ENCODE measurements at regions not wholly inside any gene's neighbourhood (a gene's known extent, or its start where the extent isn't known, plus 50 kb on each side); places are given as distances from the start of the nearest gene placed in this dataset.

- no peak for ATAC-seq
- peak overlapping the region; percentile 81 for H3K27ac Mint-ChIP-seq
Observed at GRCh38 chr14:71529848-71530247, 402.4 kb upstream of the RGS6 start.

More at GRCh38 chr14:71529848-71530247, 402.4 kb upstream of the RGS6 start:
- CTCF ChIA-PET: no interaction called here
- H3K4me1 Mint-ChIP-seq: peaks cover 29% of the 10 kb centered on the region
- H3K9me3 Mint-ChIP-seq: no peaks in the 10 kb centered on the region
- POLR2A ChIA-PET: no interaction called here
- no peak overlapping the region for H3K4me3 Mint-ChIP-seq
- peaks cover 13% of the 10 kb centered on the region for H3K36me3 Mint-ChIP-seq
- no peaks in the 10 kb centered on the region for H3K27me3 Mint-ChIP-seq (ENCODE audit: low read depth)
- no peak for DNase-seq (ENCODE audit: low spot score)
- no peak for TF ChIP-seq ZNF416 (CRISPR knock-in tag; IDR thresholded peaks at IDR 0.05)
- no peak for TF ChIP-seq CBFB (CRISPR knock-in tag; IDR thresholded peaks at IDR 0.05; ENCODE audit: low read depth)
- TF ChIP-seq PRDM15 (CRISPR knock-in tag; IDR thresholded peaks at IDR 0.05): no peak
- TF ChIP-seq ATF6 (CRISPR knock-in tag; IDR thresholded peaks at IDR 0.05): no peak
- no peak for TF ChIP-seq USF2 (CRISPR knock-in tag; IDR thresholded peaks at IDR 0.05)
- TF ChIP-seq USF1 (CRISPR knock-in tag; IDR thresholded peaks at IDR 0.05): no peak
- no peak for TF ChIP-seq SMAD3 (CRISPR knock-in tag; IDR thresholded peaks at IDR 0.05; ENCODE audit: borderline replicate concordance)
- TF ChIP-seq NFYB (CRISPR knock-in tag; conservative IDR thresholded peaks at IDR 0.05; ENCODE audit: low read depth): no peak
- TF ChIP-seq EMX1 (CRISPR knock-in tag; IDR thresholded peaks at IDR 0.05): no peak
- no peak for TF ChIP-seq NFATC4 (CRISPR knock-in tag; IDR thresholded peaks at IDR 0.05)
- TF ChIP-seq E2F4 (CRISPR knock-in tag; IDR thresholded peaks at IDR 0.05; ENCODE audit: borderline replicate concordance, low read depth): no peak
- no peak for TF ChIP-seq ZNF317 (CRISPR knock-in tag; IDR thresholded peaks at IDR 0.05; ENCODE audit: borderline replicate concordance, low read depth)
- TF ChIP-seq GABPB1 (CRISPR knock-in tag; IDR thresholded peaks at IDR 0.05): no peak
- TF ChIP-seq ATF1 (CRISPR knock-in tag; IDR thresholded peaks at IDR 0.05): no peak
- TF ChIP-seq ARID4B (CRISPR knock-in tag; IDR thresholded peaks at IDR 0.05; ENCODE audit: borderline replicate concordance): no peak
- no peak for TF ChIP-seq E2F1 (CRISPR knock-in tag; IDR thresholded peaks at IDR 0.05)
- no peak for TF ChIP-seq TEAD1 (CRISPR knock-in tag; IDR thresholded peaks at IDR 0.05)
- no peak for TF ChIP-seq MXD4 (CRISPR knock-in tag; IDR thresholded peaks at IDR 0.05; ENCODE audit: borderline replicate concordance)
- TF ChIP-seq SOX15 (CRISPR knock-in tag; IDR thresholded peaks at IDR 0.05): no peak
- no peak for TF ChIP-seq TP53 (CRISPR knock-in tag; IDR thresholded peaks at IDR 0.05)

Measured in WTC11 (cell line).